ENCODE measurements at regions not wholly inside any gene's neighbourhood (a gene's known extent, or its start where the extent isn't known, plus 50 kb on each side); places are given as distances from the start of the nearest gene placed in this dataset.

DNA sequence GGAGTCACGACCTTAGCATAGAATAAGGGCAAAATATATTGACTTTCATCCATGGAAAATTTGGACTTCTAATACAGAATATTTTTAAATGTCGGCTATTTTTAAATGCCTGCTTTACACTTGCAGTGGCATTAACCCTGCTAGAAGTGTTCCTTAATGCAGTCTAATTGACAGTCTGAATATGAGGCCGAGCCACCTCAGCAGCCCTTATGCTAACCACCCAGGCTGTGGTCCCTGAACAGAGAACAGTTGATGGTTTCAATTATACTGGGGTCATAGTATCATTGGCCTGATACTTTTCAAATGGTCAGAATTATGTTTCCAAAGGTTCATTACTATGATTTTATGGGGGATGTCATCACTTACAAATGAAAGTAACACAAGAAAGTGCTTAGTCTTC lies 764.7 kb upstream of the SLITRK1 start:
- TF ChIP-seq, protein P1, sequence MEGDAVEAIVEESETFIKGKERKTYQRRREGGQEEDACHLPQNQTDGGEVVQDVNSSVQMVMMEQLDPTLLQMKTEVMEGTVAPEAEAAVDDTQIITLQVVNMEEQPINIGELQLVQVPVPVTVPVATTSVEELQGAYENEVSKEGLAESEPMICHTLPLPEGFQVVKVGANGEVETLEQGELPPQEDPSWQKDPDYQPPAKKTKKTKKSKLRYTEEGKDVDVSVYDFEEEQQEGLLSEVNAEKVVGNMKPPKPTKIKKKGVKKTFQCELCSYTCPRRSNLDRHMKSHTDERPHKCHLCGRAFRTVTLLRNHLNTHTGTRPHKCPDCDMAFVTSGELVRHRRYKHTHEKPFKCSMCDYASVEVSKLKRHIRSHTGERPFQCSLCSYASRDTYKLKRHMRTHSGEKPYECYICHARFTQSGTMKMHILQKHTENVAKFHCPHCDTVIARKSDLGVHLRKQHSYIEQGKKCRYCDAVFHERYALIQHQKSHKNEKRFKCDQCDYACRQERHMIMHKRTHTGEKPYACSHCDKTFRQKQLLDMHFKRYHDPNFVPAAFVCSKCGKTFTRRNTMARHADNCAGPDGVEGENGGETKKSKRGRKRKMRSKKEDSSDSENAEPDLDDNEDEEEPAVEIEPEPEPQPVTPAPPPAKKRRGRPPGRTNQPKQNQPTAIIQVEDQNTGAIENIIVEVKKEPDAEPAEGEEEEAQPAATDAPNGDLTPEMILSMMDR (IDR thresholded peaks at IDR 0.05): no peak
- TF ChIP-seq EZH2 (IDR thresholded peaks at IDR 0.05; ENCODE audit: borderline replicate concordance, insufficient read depth, low read depth, low read length, poor library complexity, severe bottlenecking): no peak

Measured in B cell (primary cell).